GM19324 (cell line): ENCODE measurements at regions not wholly inside any gene's neighbourhood (a gene's known extent, or its start where the extent isn't known, plus 50 kb on each side); places are given as distances from the start of the nearest gene placed in this dataset.
"Not testable (repeated sequence)": the region's sequence is repeated elsewhere in the genome, so short reads cannot be mapped to it uniquely, and the experiment has no call there.

Experiments
- ATAC-seq: cut with Tn5 transposase; IDR thresholded peaks from one replicate; pipeline ENCODE4 v1.9.1; 2021; ENCODE audit warnings: mild to moderate bottlenecking, moderate library complexity; ENCODE audit not compliant: unreplicated experiment, low FRiP score

GRCh38 chr4:10281996-10282395, 165.4 kb upstream of the WDR1 start:
- ATAC-seq: no peak

- no peak for ATAC-seq
These were observed 162.7 kb upstream of the WDR1 start for GRCh38 chr4:10279261-10279660.

GRCh38 chr4:10278071-10278470, 161.5 kb upstream of the WDR1 start:
- ATAC-seq: no peak

GRCh38 chr4:10276152-10276551, 159.6 kb upstream of the WDR1 start:
- no peak for ATAC-seq

GRCh38 chr4:10275696-10276095, 159.1 kb upstream of the WDR1 start:
- ATAC-seq: no peak

- ATAC-seq: no peak
These were observed 156.4 kb upstream of the WDR1 start for GRCh38 chr4:10273030-10273429.

GRCh38 chr4:10272511-10272910, 155.9 kb upstream of the WDR1 start:
- no peak for ATAC-seq

GRCh38 chr4:10267066-10267465, 150.5 kb upstream of the WDR1 start:
- no peak for ATAC-seq

GRCh38 chr4:10260777-10261176, 144.2 kb upstream of the WDR1 start:
- no peak for ATAC-seq

- no peak for ATAC-seq
These were observed 143.4 kb upstream of the WDR1 start for GRCh38 chr4:10259976-10260375.

- ATAC-seq: no peak
These were observed 139.6 kb upstream of the WDR1 start for GRCh38 chr4:10256203-10256602.

- ATAC-seq: no peak
These were observed 137.2 kb upstream of the WDR1 start for GRCh38 chr4:10253765-10254164.

- no peak for ATAC-seq
These were observed 129.2 kb upstream of the WDR1 start for GRCh38 chr4:10245751-10246150.

GRCh38 chr4:10243856-10244255, 127.3 kb upstream of the WDR1 start:
- ATAC-seq: no peak

GRCh38 chr4:10240691-10241090, 124.1 kb upstream of the WDR1 start:
- no peak for ATAC-seq

- ATAC-seq: no peak
These were observed 123.5 kb upstream of the WDR1 start for GRCh38 chr4:10239982-10240654.

- no peak for ATAC-seq
These were observed 120.5 kb upstream of the WDR1 start for GRCh38 chr4:10237131-10237530.

GRCh38 chr4:10232114-10232513, 115.5 kb upstream of the WDR1 start:
- ATAC-seq: no peak

GRCh38 chr4:10226756-10227155, 110.2 kb upstream of the WDR1 start:
- ATAC-seq: no peak

- ATAC-seq: no peak
These were observed 108.5 kb upstream of the WDR1 start for GRCh38 chr4:10225096-10225495.

- no peak for ATAC-seq
These were observed 107.2 kb upstream of the WDR1 start for GRCh38 chr4:10223782-10224181.

GRCh38 chr4:10213481-10213880, 96.9 kb upstream of the WDR1 start:
- ATAC-seq: not testable (repeated sequence)

- ATAC-seq: no peak
These were observed 96.3 kb upstream of the WDR1 start for GRCh38 chr4:10212901-10213300.
